HG02588 (cell line): ENCODE measurements at regions not wholly inside any gene's neighbourhood (a gene's known extent, or its start where the extent isn't known, plus 50 kb on each side); places are given as distances from the start of the nearest gene placed in this dataset.

ENCODE experiments used
- ATAC-seq: cut with Tn5 transposase; IDR thresholded peaks from one replicate; pipeline ENCODE4 v1.9.1; 2021; ENCODE audit warnings: mild to moderate bottlenecking, moderate library complexity; ENCODE audit not compliant: unreplicated experiment

DNA sequence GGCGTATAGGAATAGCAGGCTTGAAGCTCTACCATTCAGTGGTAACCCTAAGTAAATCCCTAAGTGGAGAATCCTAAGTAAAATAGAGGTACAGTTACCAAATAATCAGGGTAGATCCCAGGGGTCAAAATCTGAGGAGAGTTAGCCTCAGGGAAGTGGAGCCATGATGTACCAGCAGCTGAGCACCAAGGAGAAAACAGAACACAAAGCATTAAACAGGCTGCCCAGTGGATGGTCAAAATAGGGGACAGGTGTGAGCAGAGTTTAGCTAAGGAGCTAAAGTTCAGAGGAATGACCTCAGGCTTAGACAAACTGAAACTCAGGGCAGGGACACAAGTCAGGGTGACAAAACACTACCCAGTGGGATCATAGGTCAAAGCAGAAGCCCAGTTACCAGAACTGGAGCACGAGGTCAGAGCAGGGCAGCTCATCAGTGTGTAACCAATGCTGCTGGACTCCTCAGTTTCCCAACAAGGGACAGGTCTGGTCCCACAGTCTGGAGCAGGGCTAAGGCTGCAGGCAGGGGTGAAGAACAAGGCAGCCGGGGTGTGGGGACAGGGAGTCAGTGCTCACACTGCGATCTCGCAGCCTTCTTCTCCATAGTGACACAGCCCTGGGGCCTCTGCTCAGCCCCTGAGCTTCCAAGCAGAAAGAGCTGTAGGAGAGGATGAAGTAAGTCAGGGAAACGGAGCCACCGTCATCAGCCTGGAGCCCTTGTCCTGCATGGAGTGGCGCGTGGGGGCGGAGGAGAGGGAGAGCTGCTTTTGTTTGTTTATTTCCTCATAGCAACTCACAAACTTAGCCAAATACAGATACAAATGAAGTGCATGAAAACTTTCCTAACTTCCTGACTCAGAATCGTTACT, 264.0 kb downstream of the MREG start:
- no peak for ATAC-seq

- ATAC-seq: no peak
Measured at GRCh38 chr2:215748446-215748845, 264.9 kb downstream of the MREG start.

- no peak for ATAC-seq
Measured at GRCh38 chr2:215746887-215747615, 266.3 kb downstream of the MREG start.

DNA sequence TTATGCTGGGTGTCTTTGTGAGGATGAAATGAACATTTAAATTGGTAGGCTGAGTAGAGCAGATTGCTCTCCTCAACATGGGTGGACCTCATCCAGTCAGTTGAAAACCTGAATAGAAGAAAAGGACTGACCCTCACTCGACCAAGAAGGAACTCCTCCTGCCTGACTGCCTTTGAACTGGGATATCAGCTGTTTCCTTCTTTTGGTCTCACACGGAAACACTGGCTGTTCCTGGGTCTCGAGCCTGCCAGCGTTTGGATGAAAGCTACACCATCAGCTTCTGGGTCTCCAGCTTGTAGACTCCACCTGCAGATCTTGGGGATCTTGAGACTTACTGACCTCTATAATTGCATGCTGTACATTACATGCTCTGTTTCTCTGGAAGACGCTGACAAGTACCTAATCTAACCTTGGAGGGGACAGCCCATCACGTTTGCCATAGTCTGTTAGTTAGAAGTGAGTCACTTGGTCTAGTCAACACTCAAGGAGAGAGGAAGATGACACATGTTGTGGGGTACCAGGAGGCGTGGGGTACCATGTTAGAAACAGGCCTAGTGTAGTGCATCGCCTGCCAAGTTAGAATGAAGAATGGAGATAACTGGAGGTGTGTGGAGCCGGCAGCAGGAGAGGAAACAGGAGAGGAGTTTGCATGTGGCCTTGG, 267.0 kb downstream of the MREG start:
- no peak for ATAC-seq

DNA sequence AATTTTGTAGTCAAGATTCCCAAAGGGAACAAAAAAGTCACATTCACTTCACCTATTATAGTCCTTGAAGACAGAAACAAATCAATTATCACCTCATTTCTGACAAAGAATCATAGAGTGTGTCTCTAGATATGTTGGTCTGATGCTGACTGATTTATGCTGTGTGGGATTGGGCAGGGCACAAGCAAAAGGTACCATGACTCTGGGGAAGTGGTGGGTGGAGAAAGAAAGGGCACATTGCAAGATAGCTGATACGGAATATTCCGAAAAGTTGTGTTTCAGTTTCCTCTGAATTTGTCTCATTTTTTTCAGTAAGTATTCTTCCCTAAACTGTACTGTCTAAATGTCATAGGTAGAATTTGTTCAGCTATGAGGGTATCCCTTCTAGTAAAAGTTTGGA, 268.0 kb downstream of the MREG start:
- ATAC-seq: no peak

- no peak for ATAC-seq
Measured at GRCh38 chr2:215744514-215744913, 268.8 kb downstream of the MREG start.

DNA sequence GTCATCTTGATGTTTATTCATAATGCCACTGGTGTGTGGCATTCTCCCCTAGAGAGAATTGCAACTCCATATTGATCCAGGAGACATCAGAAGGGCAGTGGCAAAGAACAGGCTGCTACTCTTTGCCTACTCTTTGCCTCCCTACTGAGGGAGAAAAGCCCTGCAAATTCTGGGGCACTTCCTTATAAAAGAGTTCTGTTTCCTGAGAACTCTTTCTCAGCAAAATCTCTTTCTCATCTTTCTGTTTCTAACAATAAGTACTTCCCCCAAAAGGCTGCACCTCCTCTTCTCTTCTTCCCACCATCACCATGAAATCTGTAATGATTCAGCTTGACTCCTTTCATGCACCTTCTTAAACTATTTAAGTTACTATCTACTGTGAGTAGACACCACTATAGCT, 270.3 kb downstream of the MREG start:
- no peak for ATAC-seq

DNA sequence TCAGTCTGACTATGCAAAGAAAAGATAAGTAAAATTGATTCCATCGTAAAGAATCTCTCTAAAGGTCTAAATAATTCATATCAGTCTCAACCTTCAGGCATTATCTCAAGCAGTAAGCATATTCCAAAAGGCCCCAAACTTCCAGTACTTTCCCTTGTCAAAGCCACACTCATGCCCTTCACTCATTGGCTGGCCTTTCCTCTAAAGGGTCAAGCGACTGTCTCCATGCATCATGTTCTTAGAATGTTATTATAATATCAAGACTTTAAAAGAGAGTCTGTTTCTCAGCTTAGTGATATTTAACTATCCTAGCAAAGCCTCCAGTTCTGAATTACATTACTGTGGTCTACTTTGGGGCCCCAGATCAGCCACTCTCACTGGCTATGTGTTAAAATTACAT, 271.3 kb downstream of the MREG start:
- no peak for ATAC-seq

- ATAC-seq: no peak
Measured at GRCh38 chr2:215740071-215740470, 273.3 kb downstream of the MREG start.

- no peak for ATAC-seq
Measured at GRCh38 chr2:215738351-215738750, 275.0 kb downstream of the MREG start.

GRCh38 chr2:215737477-215737876, 275.9 kb downstream of the MREG start:
- ATAC-seq: no peak

DNA sequence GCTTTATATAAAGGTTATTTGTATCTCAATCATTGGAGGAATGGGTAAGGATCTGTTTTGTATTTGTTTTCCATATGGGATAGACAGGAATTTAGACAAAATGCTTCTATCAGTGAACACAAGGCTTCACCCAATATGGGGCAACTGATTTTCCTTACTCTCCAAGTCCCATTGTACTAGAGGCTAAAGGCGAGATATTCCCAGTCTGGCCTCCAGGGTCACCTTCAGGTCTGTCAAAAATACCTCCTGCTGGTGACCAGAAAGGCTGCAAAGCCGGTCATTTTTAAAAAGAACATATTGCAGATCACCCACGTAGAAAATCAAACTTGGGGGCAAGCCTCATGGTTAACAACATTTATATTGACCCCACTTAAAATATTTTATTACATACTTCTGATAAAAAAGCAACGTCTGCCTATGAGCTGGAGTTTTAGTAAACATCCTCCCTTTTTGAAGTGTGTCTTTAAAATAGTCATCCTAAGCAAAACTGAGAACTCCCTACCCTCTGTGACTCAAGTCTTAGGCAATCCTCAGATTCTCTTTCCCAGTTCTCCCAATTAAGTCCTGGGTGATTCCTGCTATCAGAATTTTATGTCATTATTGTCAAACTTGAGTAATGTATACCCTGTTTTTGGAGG, 276.6 kb downstream of the MREG start:
- no peak for ATAC-seq

GRCh38 chr2:215731108-215731658, 282.2 kb downstream of the MREG start:
- ATAC-seq: no peak

DNA sequence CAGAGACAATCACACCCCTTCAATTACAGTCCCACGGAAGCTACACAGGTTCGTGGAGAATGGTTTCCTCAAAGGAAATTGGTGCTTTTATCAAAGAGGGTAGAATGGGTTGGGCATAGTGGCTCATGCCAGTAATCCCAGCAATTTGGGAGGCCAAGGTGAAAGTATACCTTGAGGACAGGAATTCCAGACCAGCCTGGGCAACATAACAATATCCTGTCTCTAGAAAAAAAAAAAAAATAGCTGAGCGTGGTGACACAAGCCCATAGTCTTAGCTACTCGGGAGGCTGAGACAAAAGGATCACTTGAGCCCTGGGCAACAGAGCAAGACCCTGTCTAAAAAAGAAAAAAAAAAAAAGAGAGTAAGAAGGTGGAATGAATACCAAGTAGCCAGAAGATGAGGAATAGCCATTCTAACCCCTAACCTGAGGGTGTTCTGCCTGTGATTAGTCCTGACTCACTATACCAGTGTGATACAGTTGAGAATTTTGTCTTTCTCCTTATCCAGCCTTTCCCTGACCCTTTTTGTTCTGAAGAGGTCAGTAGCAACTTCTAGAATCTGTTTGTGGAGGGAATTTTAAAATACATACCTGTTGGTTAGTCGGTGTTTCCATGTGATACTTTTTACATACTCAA, 283.2 kb downstream of the MREG start:
- ATAC-seq: no peak

- ATAC-seq: peak; percentile 68
Measured at GRCh38 chr2:215728504-215729065, 284.8 kb downstream of the MREG start.

GRCh38 chr2:215727507-215728503, 285.5 kb downstream of the MREG start:
- ATAC-seq: peak; percentile 11

DNA sequence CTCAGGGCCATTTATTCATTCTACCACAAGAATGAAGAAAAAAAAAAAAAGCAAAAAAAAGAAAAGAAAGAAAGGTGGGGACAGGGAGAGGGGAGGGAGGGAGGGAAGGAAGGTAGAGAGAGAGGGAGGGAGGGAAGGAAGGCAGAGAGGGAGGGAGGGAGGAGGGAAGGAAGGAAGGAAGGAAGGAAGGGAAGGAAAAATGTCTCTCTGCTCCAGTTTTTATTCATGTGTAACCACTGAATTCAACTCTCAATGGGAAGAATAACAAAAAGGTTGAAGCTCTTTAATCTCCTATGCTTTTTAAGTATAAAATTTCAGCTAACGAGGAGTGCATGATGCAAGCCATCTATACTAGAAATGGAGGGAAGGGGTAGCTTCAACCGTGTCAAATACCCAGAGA, 287.3 kb downstream of the MREG start:
- no peak for ATAC-seq

GRCh38 chr2:215724146-215724545, 288.3 kb upstream of the FN1 start:
- ATAC-seq: no peak

DNA sequence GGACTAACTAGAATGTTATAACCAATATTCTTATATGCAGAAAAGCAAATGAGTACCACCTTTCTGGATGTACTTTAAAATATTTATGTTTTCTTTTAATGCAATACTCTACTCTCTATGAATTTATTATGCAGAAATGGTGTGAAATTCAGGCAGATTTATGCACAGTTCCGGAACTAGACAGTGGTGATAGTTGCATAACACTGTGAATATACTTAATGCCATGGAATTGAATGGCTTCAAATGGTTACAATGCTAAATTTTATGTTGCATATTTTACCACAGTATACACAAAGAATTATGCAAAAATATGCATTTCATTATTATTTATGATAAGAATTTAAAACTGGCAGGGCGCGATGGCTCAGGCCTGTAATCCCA, 287.8 kb upstream of the FN1 start:
- no peak for ATAC-seq
